ENCODE measurements at regions not wholly inside any gene's neighbourhood (a gene's known extent, or its start where the extent isn't known, plus 50 kb on each side); places are given as distances from the start of the nearest gene placed in this dataset.

- H3K36me3 ChIP-seq (ENCODE audit: insufficient read depth, low read length): no peaks in the 10 kb centered on the region
- H3K4me3 ChIP-seq (ENCODE audit: low read length): no peak overlapping the region
- 93% methylated on average over 13 of the region's 13 CpGs for WGBS
- H3K9ac ChIP-seq (ENCODE audit: low read depth, low read length): no peak overlapping the region
- no peaks in the 10 kb centered on the region for H3K27me3 ChIP-seq (ENCODE audit: insufficient read depth, low read length)
- no peaks in the 10 kb centered on the region for H3K9me3 ChIP-seq (ENCODE audit: insufficient read depth, low read depth, low read length)
- peaks cover 30% of the 10 kb centered on the region for H3K4me1 ChIP-seq (ENCODE audit: insufficient read depth, low read length)
- H3K27ac ChIP-seq (ENCODE audit: low read depth, low read length): no peak overlapping the region
Observed at GRCh38 chr19:28420811-28421550, 792.0 kb downstream of the UQCRFS1 start.

GRCh38 chr19:28419312-28419711, 793.6 kb downstream of the UQCRFS1 start:
- Histone ChIP-seq H3K9ac (ENCODE audit: low read depth, low read length) (no peak overlapping the region), H3K4me3 (ENCODE audit: low read length) (no peak overlapping the region), H3K4me1 (ENCODE audit: insufficient read depth, low read length) (peaks cover 14% of the 10 kb centered on the region), H3K27ac (ENCODE audit: low read depth, low read length) (no peak overlapping the region), H3K27me3 (ENCODE audit: insufficient read depth, low read length) (no peaks in the 10 kb centered on the region), H3K36me3 (ENCODE audit: insufficient read depth, low read length) (no peaks in the 10 kb centered on the region), H3K9me3 (ENCODE audit: insufficient read depth, low read depth, low read length) (no peaks in the 10 kb centered on the region)
- 97% methylated on average over 2 of the region's 2 CpGs for WGBS

GRCh38 chr19:28417361-28417760, 795.6 kb downstream of the UQCRFS1 start:
- WGBS: 83% methylated on average over 5 of the region's 5 CpGs
- Histone ChIP-seq H3K27me3 (ENCODE audit: insufficient read depth, low read length) (no peaks in the 10 kb centered on the region), H3K9me3 (ENCODE audit: insufficient read depth, low read depth, low read length) (no peaks in the 10 kb centered on the region), H3K36me3 (ENCODE audit: insufficient read depth, low read length) (no peaks in the 10 kb centered on the region), H3K27ac (ENCODE audit: low read depth, low read length) (no peak overlapping the region), H3K4me1 (ENCODE audit: insufficient read depth, low read length) (no peaks in the 10 kb centered on the region), H3K4me3 (ENCODE audit: low read length) (no peak overlapping the region), H3K9ac (ENCODE audit: low read depth, low read length) (no peak overlapping the region)

- H3K4me1 ChIP-seq (ENCODE audit: insufficient read depth, low read length): no peaks in the 10 kb centered on the region
- H3K27me3 ChIP-seq (ENCODE audit: insufficient read depth, low read length): no peaks in the 10 kb centered on the region
- H3K9me3 ChIP-seq (ENCODE audit: insufficient read depth, low read depth, low read length): no peaks in the 10 kb centered on the region
- no peaks in the 10 kb centered on the region for H3K36me3 ChIP-seq (ENCODE audit: insufficient read depth, low read length)
- H3K9ac ChIP-seq (ENCODE audit: low read depth, low read length): no peak overlapping the region
- no peak overlapping the region for H3K4me3 ChIP-seq (ENCODE audit: low read length)
- WGBS: 100% methylated on average over 1 of the region's 1 CpG
- no peak overlapping the region for H3K27ac ChIP-seq (ENCODE audit: low read depth, low read length)
Observed at GRCh38 chr19:28416245-28416644, 796.7 kb downstream of the UQCRFS1 start.

GRCh38 chr19:28414748-28415147, 798.2 kb downstream of the UQCRFS1 start:
- WGBS: 85% methylated on average over 3 of the region's 3 CpGs
- Histone ChIP-seq H3K27ac (ENCODE audit: low read depth, low read length) (no peak overlapping the region), H3K27me3 (ENCODE audit: insufficient read depth, low read length) (no peaks in the 10 kb centered on the region), H3K36me3 (ENCODE audit: insufficient read depth, low read length) (no peaks in the 10 kb centered on the region), H3K9ac (ENCODE audit: low read depth, low read length) (no peak overlapping the region), H3K4me3 (ENCODE audit: low read length) (no peak overlapping the region), H3K4me1 (ENCODE audit: insufficient read depth, low read length) (no peaks in the 10 kb centered on the region), H3K9me3 (ENCODE audit: insufficient read depth, low read depth, low read length) (no peaks in the 10 kb centered on the region)

GRCh38 chr19:28409859-28410258, 803.1 kb downstream of the UQCRFS1 start:
- 78% methylated on average over 5 of the region's 5 CpGs for WGBS
- no peak overlapping the region for H3K9ac ChIP-seq (ENCODE audit: low read depth, low read length)
- no peaks in the 10 kb centered on the region for H3K4me1 ChIP-seq (ENCODE audit: insufficient read depth, low read length)
- no peak overlapping the region for H3K4me3 ChIP-seq (ENCODE audit: low read length)
- no peak overlapping the region for H3K27ac ChIP-seq (ENCODE audit: low read depth, low read length)
- H3K36me3 ChIP-seq (ENCODE audit: insufficient read depth, low read length): no peaks in the 10 kb centered on the region
- H3K27me3 ChIP-seq (ENCODE audit: insufficient read depth, low read length): no peaks in the 10 kb centered on the region
- no peaks in the 10 kb centered on the region for H3K9me3 ChIP-seq (ENCODE audit: insufficient read depth, low read depth, low read length)

- H3K9ac ChIP-seq (ENCODE audit: low read depth, low read length): no peak overlapping the region
- no peaks in the 10 kb centered on the region for H3K27me3 ChIP-seq (ENCODE audit: insufficient read depth, low read length)
- H3K9me3 ChIP-seq (ENCODE audit: insufficient read depth, low read depth, low read length): no peaks in the 10 kb centered on the region
- H3K4me3 ChIP-seq (ENCODE audit: low read length): no peak overlapping the region
- WGBS: 92% methylated on average over 2 of the region's 2 CpGs
- no peaks in the 10 kb centered on the region for H3K36me3 ChIP-seq (ENCODE audit: insufficient read depth, low read length)
- H3K27ac ChIP-seq (ENCODE audit: low read depth, low read length): no peak overlapping the region
- no peaks in the 10 kb centered on the region for H3K4me1 ChIP-seq (ENCODE audit: insufficient read depth, low read length)
Observed at GRCh38 chr19:28406966-28407365, 806.0 kb downstream of the UQCRFS1 start.

GRCh38 chr19:28405346-28405742, 807.6 kb downstream of the UQCRFS1 start:
- Histone ChIP-seq H3K9ac (ENCODE audit: low read depth, low read length) (no peak overlapping the region), H3K9me3 (ENCODE audit: insufficient read depth, low read depth, low read length) (no peaks in the 10 kb centered on the region), H3K36me3 (ENCODE audit: insufficient read depth, low read length) (no peaks in the 10 kb centered on the region), H3K4me3 (ENCODE audit: low read length) (no peak overlapping the region), H3K27me3 (ENCODE audit: insufficient read depth, low read length) (no peaks in the 10 kb centered on the region), H3K27ac (ENCODE audit: low read depth, low read length) (no peak overlapping the region), H3K4me1 (ENCODE audit: insufficient read depth, low read length) (0 out of 2 replicates have a peak, but pooled peaks cover 4% of the 10 kb centered on the region)
- WGBS: 93% methylated on average over 13 of the region's 13 CpGs

- Histone ChIP-seq H3K27ac (ENCODE audit: low read depth, low read length) (no peak overlapping the region), H3K27me3 (ENCODE audit: insufficient read depth, low read length) (no peaks in the 10 kb centered on the region), H3K9me3 (ENCODE audit: insufficient read depth, low read depth, low read length) (no peaks in the 10 kb centered on the region), H3K9ac (ENCODE audit: low read depth, low read length) (no peak overlapping the region), H3K4me3 (ENCODE audit: low read length) (no peak overlapping the region), H3K4me1 (ENCODE audit: insufficient read depth, low read length) (0 out of 2 replicates have a peak, but pooled peaks cover 4% of the 10 kb centered on the region), H3K36me3 (ENCODE audit: insufficient read depth, low read length) (no peaks in the 10 kb centered on the region)
- WGBS: 93% methylated on average over 4 of the region's 4 CpGs
Observed at GRCh38 chr19:28404472-28404871, 808.5 kb downstream of the UQCRFS1 start.

- no peak overlapping the region for H3K27ac ChIP-seq (ENCODE audit: low read depth, low read length)
- H3K36me3 ChIP-seq (ENCODE audit: insufficient read depth, low read length): no peaks in the 10 kb centered on the region
- 88% methylated on average over 8 of the region's 8 CpGs for WGBS
- H3K4me3 ChIP-seq (ENCODE audit: low read length): no peak overlapping the region
- no peak overlapping the region for H3K9ac ChIP-seq (ENCODE audit: low read depth, low read length)
- no peaks in the 10 kb centered on the region for H3K27me3 ChIP-seq (ENCODE audit: insufficient read depth, low read length)
- no peaks in the 10 kb centered on the region for H3K9me3 ChIP-seq (ENCODE audit: insufficient read depth, low read depth, low read length)
- 0 out of 2 replicates have a peak, but pooled peaks cover 4% of the 10 kb centered on the region for H3K4me1 ChIP-seq (ENCODE audit: insufficient read depth, low read length)
Observed at GRCh38 chr19:28403690-28404089, 809.3 kb downstream of the UQCRFS1 start.

GRCh38 chr19:28402701-28403290, 810.2 kb downstream of the UQCRFS1 start:
- Histone ChIP-seq H3K4me1 (ENCODE audit: insufficient read depth, low read length) (0 out of 2 replicates have a peak, but pooled peaks cover 4% of the 10 kb centered on the region), H3K9me3 (ENCODE audit: insufficient read depth, low read depth, low read length) (no peaks in the 10 kb centered on the region), H3K27me3 (ENCODE audit: insufficient read depth, low read length) (no peaks in the 10 kb centered on the region), H3K9ac (ENCODE audit: low read depth, low read length) (no peak overlapping the region), H3K27ac (ENCODE audit: low read depth, low read length) (no peak overlapping the region), H3K36me3 (ENCODE audit: insufficient read depth, low read length) (no peaks in the 10 kb centered on the region), H3K4me3 (ENCODE audit: low read length) (no peak overlapping the region)
- WGBS: 92% methylated on average over 12 of the region's 13 CpGs
